K562 (cell line): ENCODE measurements at regions not wholly inside any gene's neighbourhood (a gene's known extent, or its start where the extent isn't known, plus 50 kb on each side); places are given as distances from the start of the nearest gene placed in this dataset.

Source experiments
- ATAC-seq: fragments of 200-7000 bp; cut with Tn5 transposase; 3 replicates; pipeline ENCODE4 v1.9.1; 2020; ENCODE audit warnings: moderate library complexity
- BruUV-seq: library from RNA; stranded (reverse); fragments of 400-500 nt; replicated peaks from 2 replicates; lab custom pipeline; 2021; lab: Mats Ljungman, UMichigan
- CTCF ChIA-PET: fragments of 300-600 bp; formaldehyde crosslinking; extraction: SDS; loops from one replicate; lab custom pipeline; 2021; ENCODE audit warnings: low intra/inter-chr PET ratio; lab: Yijun Ruan, JAX
- POLR2A ChIA-PET: fragments of 300-600, 350-650 bp; sonication (Branson Sonifier 250); formaldehyde crosslinking; extraction: SDS; loops from one replicate; lab custom pipeline; 2021; ENCODE audit warnings: antibody characterized with exemption, inconsistent platforms; lab: Yijun Ruan, JAX
- DNase-seq, 4 experiments: peaks; one replicate each; pipeline versions ENCODE4 v3.0.0 to v3.0.0-alpha.2; 2011 to 2018; ENCODE audit warnings: low spot score in 3 of 4, mixed read lengths in 3 of 4; ENCODE audit errors: extremely low read depth in 1 of 4
- FAIRE-seq: peaks from 2 replicates; lab custom pipeline; 2011; peaks lifted over from hg19 to GRCh38; lab: Jason Lieb, UNC
- H2AFZ ChIP-seq: 2 replicates; pipeline ENCODE4 v1.6.0; 2011; ENCODE audit warnings: low read depth, low read length, control low read depth, inconsistent platforms
- H3K27ac ChIP-seq: fragments of 200-600 bp; 3 replicates; pipeline ENCODE4 v1.8.0; 2011; ENCODE audit warnings: low read depth, mild to moderate bottlenecking, control low read depth, inconsistent platforms, low read length, moderate library complexity, mixed read lengths; ENCODE audit errors: extremely low read depth
- H3K27me3 ChIP-seq, 2 experiments: fragments of 300-600 bp in 1 of 2; 2 replicates in 1 of 2; 3 replicates in 1 of 2; pipeline versions ENCODE4 v1.6.0 to v1.8.0; 2011; ENCODE audit warnings: inconsistent platforms in 2 of 2, low read length in 2 of 2, mild to moderate bottlenecking in 1 of 2, mixed read lengths in 1 of 2, moderate library complexity in 1 of 2; ENCODE audit not compliant: control insufficient read depth in 2 of 2, insufficient read depth in 2 of 2
- H3K36me3 ChIP-seq: fragments of 300-600 bp; 3 replicates; pipeline ENCODE4 v1.8.0; 2011; ENCODE audit warnings: mild to moderate bottlenecking, low read length, inconsistent platforms; ENCODE audit not compliant: control insufficient read depth, insufficient read depth
- H3K4me1 ChIP-seq, 2 experiments: fragments of 200-600 bp in 1 of 2; replicated peaks in 1 of 2; 2 replicates in 1 of 2; 3 replicates in 1 of 2; pipeline versions ENCODE4 v1.5.1 to v1.8.0; 2011; ENCODE audit warnings: inconsistent platforms in 2 of 2, low read length in 2 of 2, mild to moderate bottlenecking in 1 of 2, mixed read lengths in 1 of 2, moderate library complexity in 1 of 2; ENCODE audit not compliant: control insufficient read depth in 2 of 2, insufficient read depth in 2 of 2
- H3K4me2 ChIP-seq: 2 replicates; pipeline ENCODE4 v1.6.1; 2011; ENCODE audit warnings: low read length, control low read depth, inconsistent platforms, mixed read lengths; ENCODE audit not compliant: insufficient read depth
- H3K4me3 ChIP-seq: fragments of 200-600 bp; sonication (generic), shearing (Covaris generic); 2 replicates; pipeline ENCODE4 v1.5.1; 2016; ENCODE audit warnings: control low read depth, inconsistent platforms
- H3K79me2 ChIP-seq: fragments of 200-600 bp; 3 replicates; pipeline ENCODE4 v1.8.0; 2011; ENCODE audit warnings: low read length, inconsistent platforms; ENCODE audit not compliant: control insufficient read depth, insufficient read depth
- H3K9ac ChIP-seq, 2 experiments: 2 replicates each; pipeline versions ENCODE4 v1.6.0 to v1.6.1; 2011; ENCODE audit warnings: low read depth in 2 of 2, low read length in 2 of 2, control low read depth in 1 of 2, inconsistent platforms in 1 of 2, mild to moderate bottlenecking in 1 of 2, mixed read lengths in 1 of 2; ENCODE audit not compliant: insufficient read depth in 1 of 2
- H3K9me1 ChIP-seq: one replicate; pipeline ENCODE4 v1.6.0; 2011; ENCODE audit warnings: inconsistent platforms, mild to moderate bottlenecking, low read length, moderate library complexity; ENCODE audit not compliant: control insufficient read depth, insufficient read depth
- H3K9me3 ChIP-seq: replicated peaks from 2 replicates; pipeline ENCODE4 v1.5.1; 2011; ENCODE audit warnings: low read depth, low read length, inconsistent platforms; ENCODE audit not compliant: control insufficient read depth, insufficient read depth
- H4K20me1 ChIP-seq: replicated peaks from 2 replicates; pipeline ENCODE4 v1.6.1; 2011; ENCODE audit warnings: low read length, inconsistent platforms, mixed read lengths; ENCODE audit not compliant: control insufficient read depth, insufficient read depth
- CEBPB ChIP-seq: fragments of 450-650 bp; IDR thresholded peaks from 2 replicates; pipeline ENCODE4 v1.6.1; 2016; ENCODE audit warnings: missing genetic modification characterization, missing compliant biosample characterization
- CEBPG ChIP-seq, 3 experiments: fragments of 200-800 bp in 1 of 3; sonication (Bioruptor generic) in 1 of 3; sonication (generic) in 1 of 3; formaldehyde crosslinking in 1 of 3; IDR thresholded peaks in 2 of 3; conservative IDR thresholded peaks in 1 of 3; 2 replicates each; pipeline versions ENCODE4 v1.6.1 to v1.8.0; 2016 to 2022; ENCODE audit warnings: missing compliant biosample characterization in 2 of 3, missing genetic modification characterization in 2 of 3, mild to moderate bottlenecking in 1 of 3, missing genetic modification reagents in 1 of 3
- CEBPZ ChIP-seq: fragments of 150-350 bp; IDR thresholded peaks from 2 replicates; pipeline ENCODE4 v1.6.1; 2014; ENCODE audit warnings: low read depth, mild to moderate bottlenecking, low read length, borderline replicate concordance
- PML ChIP-seq: IDR thresholded peaks from 2 replicates; pipeline ENCODE4 v1.6.1; 2012; ENCODE audit warnings: low read length, inconsistent platforms
- PREB ChIP-seq: sonication (generic); formaldehyde crosslinking; IDR thresholded peaks from 2 replicates; pipeline ENCODE4 v1.8.1; 2023; ENCODE audit warnings: mild to moderate bottlenecking, missing genetic modification reagents
- TFE3 ChIP-seq: fragments of 450-650 bp; formaldehyde crosslinking; IDR thresholded peaks from 2 replicates; pipeline ENCODE4 v1.4.0; 2020; ENCODE audit warnings: mild to moderate bottlenecking, mixed read lengths
- TSC22D4 ChIP-seq: fragments of 450-650 bp; IDR thresholded peaks from 2 replicates; pipeline ENCODE4 v1.6.1; 2016; ENCODE audit warnings: missing genetic modification characterization, missing biosample characterization, control low read depth
- WGBS: fragments of 100-300 bp; shearing (Covaris generic); methylation state at CpG from one replicate; pipeline ENCODE4 v1.1.6; 2016; ENCODE audit warnings: low coverage, mixed read lengths; ENCODE audit not compliant: insufficient coverage; ENCODE audit errors: missing lambda C conversion rate; 5-methylcytosine and 5-hydroxymethylcytosine counted together
- in situ Hi-C: fragments of 300-500 bp; cut with MboI; formaldehyde crosslinking; loops from 4 replicates; pipeline ENCODE4 v1.15.0; 2018; ENCODE audit warnings: inconsistent platforms, mixed read lengths
- intact Hi-C: fragments of 100-400 bp; cut with micrococcal nuclease; formaldehyde crosslinking; loops from 2 replicates; pipeline ENCODE4 v1.14.2; 2022

GRCh38 chr18:40938615-40939014, 1016.4 kb upstream of the PIK3C3 start:
- in situ Hi-C loops: no loop called here
- DNase-seq (no peak), ATAC-seq (no peak), FAIRE-seq (no peak)
- H3K36me3 ChIP-seq: no peaks in the 10 kb centered on the region
- TF ChIP-seq CEBPZ (no peak), TSC22D4 (tag) (no peak), CEBPB (peak; percentile 50; the same call in 1 of the 2 replicates), PREB (no peak), CEBPG (CRISPR knock-in tag; IDR thresholded peaks at IDR 0.05) (no peak), CEBPG (tag; conservative IDR thresholded peaks at IDR 0.05 in 1 of 2, IDR thresholded peaks at IDR 0.05 in 1 of 2) (peak in 1 of 2 experiments; percentile 16; a peak in 1 of 4 replicates), PML (no peak), TFE3 (CRISPR knock-in tag) (peak; percentile 61)
- H3K4me1 ChIP-seq: no peaks in the 10 kb centered on the region
- H3K79me2 ChIP-seq: no peaks in the 10 kb centered on the region
- POLR2A ChIA-PET: no interaction called here
- H3K27me3 ChIP-seq: no peaks in the 10 kb centered on the region
- no peaks in the 10 kb centered on the region for H4K20me1 ChIP-seq
- H3K4me3 ChIP-seq: no peak overlapping the region
- no peak overlapping the region for H3K4me2 ChIP-seq
- H2AFZ ChIP-seq: no peak overlapping the region
- intact Hi-C loops: no loop called here
- H3K9me1 ChIP-seq: no peaks in the 10 kb centered on the region
- no peak overlapping the region for H3K27ac ChIP-seq
- no peaks in the 10 kb centered on the region for H3K9me3 ChIP-seq
- 0% methylated on average over 2 of the region's 2 CpGs for WGBS
- BruUV-seq: no TSS peak
- CTCF ChIA-PET: no interaction called here
- H3K9ac ChIP-seq: no peak overlapping the region
